Pancreas (tissue), 10 donors: ENCODE measurements at regions not wholly inside any gene's neighbourhood (a gene's known extent, or its start where the extent isn't known, plus 50 kb on each side); places are given as distances from the start of the nearest gene placed in this dataset.
"Not testable (repeated sequence)": the region's sequence is repeated elsewhere in the genome, so short reads cannot be mapped to it uniquely, and the experiment has no call there.

Source experiments
- ATAC-seq, 4 donors: fragments of 200-7000 bp; cut with Tn5 transposase; one replicate each; pipeline versions ENCODE4 v1.8.0 to v1.9.1; 2020; ENCODE audit warnings: mild to moderate bottlenecking in 4 of 4, moderate library complexity in 4 of 4
- DNase-seq, 6 donors: peaks; one replicate each; pipeline ENCODE4 v3.0.0-alpha.2; 2020
- FAIRE-seq: peaks from 2 replicates; lab custom pipeline; 2012; peaks lifted over from hg19 to GRCh38; lab: Jason Lieb, UNC
- H3K27ac ChIP-seq, 4 donors: fragments of 200-600 bp; sonication (generic); 1 replicate in 3 of 4; 2 replicates in 1 of 4; pipeline versions ENCODE4 v1.5.0 to v1.8.0; 2020
- H3K27me3 ChIP-seq, 4 donors: fragments of 200-600 bp; one replicate each; pipeline ENCODE4 v1.8.0; 2021
- H3K36me3 ChIP-seq, 3 donors: fragments of 200-600 bp; sonication (generic) in 1 of 3; one replicate each; pipeline versions ENCODE4 v1.5.0 to v1.8.0; 2020 to 2021
- H3K4me1 ChIP-seq, 3 donors: fragments of 200-600 bp; one replicate each; pipeline ENCODE4 v1.8.0; 2021
- H3K4me3 ChIP-seq, 4 donors: fragments of 200-600 bp; sonication (generic) in 2 of 4; one replicate each; pipeline versions ENCODE4 v1.5.0 to v1.8.0; 2020 to 2021
- H3K9me3 ChIP-seq, 4 donors: fragments of 200-600 bp; one replicate each; pipeline ENCODE4 v1.8.0; 2021
- CTCF ChIP-seq, 4 donors: fragments of 200-600 bp; sonication (generic) in 3 of 4; IDR thresholded peaks; one replicate each; pipeline versions ENCODE4 v1.5.0 to v1.8.0; 2021; ENCODE audit warnings: antibody characterized with exemption in 4 of 4
- WGBS, 2 donors: extraction: QIAGEN DNeasy Blood & Tissue Kit; methylation state at CpG; one replicate each; pipeline ENCODE4 v1.1.7; 2013; 5-methylcytosine and 5-hydroxymethylcytosine counted together
- intact Hi-C, 3 donors: fragments of 100-400 bp; cut with DNase I; formaldehyde crosslinking; loops; one replicate each; pipeline versions ENCODE4 v1.11.1 to v1.14.2; 2022
- donor health status: healthy with polysubstance abuse.
- donor health status: DM: no; HTN: no; CAD: no; lungs with moderate emphysema.
- donor health status: DM: no; HTN: no; CAD: no.
- donor health status: control.
- donor health status: control.
- donor health status: Bipolar disorder and iron deficiency.
- donor health status: DM: yes; HTN: yes; CAD: no.
- donor health status: DM: no; HTN: no; CAD: no.
- donor health status: DM: no; HTN: no; CAD: no.
- donor health status: DM: yes; HTN: yes; CAD: no.

- Histone ChIP-seq H3K36me3 (no peaks in the 10 kb centered on the region), H3K9me3 (no peaks in the 10 kb centered on the region), H3K27me3 (no peaks in the 10 kb centered on the region), H3K4me1 (peaks cover 0 to under 1% (median 0%) of the 10 kb centered on the region in 3 donors), H3K27ac (no peak overlapping the region), H3K4me3 (no peak overlapping the region)
- no peak for ATAC-seq
- no peak for DNase-seq
- no peak for TF ChIP-seq CTCF (IDR thresholded peaks at IDR 0.05)
- intact Hi-C loops: no loop called here
- FAIRE-seq: no peak
Observed at GRCh38 chr14:22291406-22291805, 297.6 kb downstream of the DAD1 start.

- intact Hi-C loops: no loop called here
- Histone ChIP-seq H3K36me3 (no peaks in the 10 kb centered on the region), H3K27ac (no peak overlapping the region), H3K9me3 (no peaks in the 10 kb centered on the region), H3K4me3 (no peak overlapping the region), H3K27me3 (no peaks in the 10 kb centered on the region), H3K4me1 (no peaks in the 10 kb centered on the region)
- TF ChIP-seq CTCF (IDR thresholded peaks at IDR 0.05): no peak
- no peak for DNase-seq
- no peak for FAIRE-seq
- no peak for ATAC-seq
- WGBS, 2 donors: 22 to 57% methylated on average over 1 of the region's 1 CpG
Observed at GRCh38 chr14:22289570-22289969, 299.5 kb downstream of the DAD1 start.

- FAIRE-seq: no peak
Observed at GRCh38 chr14:22285991-22286390, 303.0 kb downstream of the DAD1 start.

GRCh38 chr14:22282949-22283348, 306.1 kb downstream of the DAD1 start:
- no peak for TF ChIP-seq CTCF (IDR thresholded peaks at IDR 0.05)
- Histone ChIP-seq H3K27me3 (no peaks in the 10 kb centered on the region), H3K36me3 (no peaks in the 10 kb centered on the region), H3K27ac (no peak overlapping the region), H3K4me3 (no peak overlapping the region), H3K9me3 (no peaks in the 10 kb centered on the region), H3K4me1 (no peaks in the 10 kb centered on the region)
- ATAC-seq (no peak), FAIRE-seq (no peak), DNase-seq (no peak)
- WGBS, 2 donors: 66 to 71% methylated on average over 5 of the region's 5 CpGs
- intact Hi-C loops: no loop called here

More at GRCh38 chr14:22285991-22286390, 303.0 kb downstream of the DAD1 start:
- Histone ChIP-seq H3K4me1 (no peaks in the 10 kb centered on the region), H3K27me3 (no peaks in the 10 kb centered on the region), H3K9me3 (no peaks in the 10 kb centered on the region), H3K4me3 (no peak overlapping the region), H3K36me3 (no peaks in the 10 kb centered on the region), H3K27ac (no peak overlapping the region)
- intact Hi-C loops: no loop called here
- ATAC-seq (no peak), DNase-seq (no peak)
- WGBS, 2 donors: 70 to 76% methylated on average over 3 of the region's 3 CpGs
- no peak for TF ChIP-seq CTCF (IDR thresholded peaks at IDR 0.05)

- no peak for DNase-seq
- FAIRE-seq: no peak
Observed at GRCh38 chr14:22282417-22282816, 306.6 kb downstream of the DAD1 start.

GRCh38 chr14:22281447-22281874, 307.6 kb downstream of the DAD1 start:
- H3K27ac ChIP-seq, FAIRE-seq, H3K4me3 ChIP-seq, intact Hi-C loops, DNase-seq, H3K27me3 ChIP-seq, ATAC-seq, H3K9me3 ChIP-seq, H3K36me3 ChIP-seq, H3K4me1 ChIP-seq: not testable (repeated sequence)
- WGBS, 2 donors: 50 to 62% methylated on average over 7 of the region's 7 CpGs

More at GRCh38 chr14:22282417-22282816, 306.6 kb downstream of the DAD1 start:
- H3K36me3 ChIP-seq: no peaks in the 10 kb centered on the region
- TF ChIP-seq CTCF (IDR thresholded peaks at IDR 0.05): no peak
- no peak overlapping the region for H3K4me3 ChIP-seq
- H3K27me3 ChIP-seq: no peaks in the 10 kb centered on the region
- H3K27ac ChIP-seq: no peak overlapping the region
- no peaks in the 10 kb centered on the region for H3K4me1 ChIP-seq
- H3K9me3 ChIP-seq: no peaks in the 10 kb centered on the region
- ATAC-seq: no peak
- intact Hi-C loops: no loop called here
- WGBS, 2 donors: 31% methylated on average over 5 of the region's 5 CpGs
